Tibial nerve (tissue), 4 donors: ENCODE measurements at regions not wholly inside any gene's neighbourhood (a gene's known extent, or its start where the extent isn't known, plus 50 kb on each side); places are given as distances from the start of the nearest gene placed in this dataset.
"Not testable (repeated sequence)": the region's sequence is repeated elsewhere in the genome, so short reads cannot be mapped to it uniquely, and the experiment has no call there.

Source experiments
- DNase-seq, 2 donors: peaks; one replicate each; pipeline ENCODE4 v3.0.0-alpha.2; 2019; ENCODE audit warnings: low spot score in 2 of 2
- H3K27ac ChIP-seq, 4 donors: fragments of 200-600 bp; sonication (generic) in 3 of 4; one replicate each; pipeline ENCODE4 v1.5.1; 2017 to 2019; ENCODE audit warnings: mild to moderate bottlenecking in 1 of 4
- H3K27me3 ChIP-seq, 2 donors: fragments of 200-600 bp; sonication (generic) in 1 of 2; one replicate each; pipeline versions ENCODE4 v1.5.1 to v1.6.0; 2017 to 2019
- H3K36me3 ChIP-seq, 3 donors: fragments of 200-600 bp; sonication (generic); one replicate each; pipeline ENCODE4 v1.5.1; 2018 to 2019
- H3K4me1 ChIP-seq, 4 donors: fragments of 200-600 bp; sonication (generic) in 3 of 4; one replicate each; pipeline ENCODE4 v1.5.1; 2017 to 2019
- H3K4me3 ChIP-seq, 4 donors: fragments of 200-600 bp; sonication (generic) in 3 of 4; one replicate each; pipeline ENCODE4 v1.5.1; 2017 to 2019; ENCODE audit warnings: mild to moderate bottlenecking in 1 of 4, moderate library complexity in 1 of 4
- H3K9me3 ChIP-seq, 4 donors: fragments of 200-600 bp; sonication (generic) in 3 of 4; one replicate each; pipeline ENCODE4 v1.5.1; 2017 to 2019
- CTCF ChIP-seq, 5 experiments: fragments of 200-600 bp in 3 of 5; fragments of 450-650 bp in 2 of 5; sonication (generic) in 3 of 5; IDR thresholded peaks; one replicate each; pipeline ENCODE4 v1.5.1; 2016 to 2019; ENCODE audit warnings: antibody characterized with exemption in 5 of 5, mild to moderate bottlenecking in 3 of 5, moderate library complexity in 2 of 5
- EP300 ChIP-seq, 2 donors: sonication (generic); formaldehyde crosslinking; IDR thresholded peaks; one replicate each; pipeline ENCODE4 v1.6.1; 2017; ENCODE audit warnings: antibody characterized with exemption in 2 of 2, mild to moderate bottlenecking in 1 of 2
- POLR2A ChIP-seq, 2 donors: fragments of 450-650 bp; IDR thresholded peaks; one replicate each; pipeline ENCODE4 v1.6.1; 2017; ENCODE audit warnings: antibody characterized with exemption in 2 of 2, mild to moderate bottlenecking in 2 of 2, moderate library complexity in 2 of 2
- WGBS, 2 donors: methylation state at CpG; one replicate each; pipeline ENCODE4 v1.1.5; 2018; 5-methylcytosine and 5-hydroxymethylcytosine counted together

GRCh38 chr6:112682071-112682470 lies 334.9 kb downstream of the RFPL4B start:
- no peak overlapping the region for H3K4me3 ChIP-seq
- WGBS, 2 donors, result 77 to 85% methylated on average over 5 of the region's 5 CpGs
- TF ChIP-seq EP300 (IDR thresholded peaks at IDR 0.05), result no peak
- no peak for TF ChIP-seq POLR2A (IDR thresholded peaks at IDR 0.05)
- TF ChIP-seq CTCF (IDR thresholded peaks at IDR 0.05), result no peak
- H3K27ac ChIP-seq, result no peak overlapping the region
- no peaks in the 10 kb centered on the region for H3K9me3 ChIP-seq
- no peaks in the 10 kb centered on the region for H3K4me1 ChIP-seq
- no peaks in the 10 kb centered on the region for H3K36me3 ChIP-seq
- no peak for DNase-seq
- no peaks in the 10 kb centered on the region for H3K27me3 ChIP-seq

- TF ChIP-seq EP300 (IDR thresholded peaks at IDR 0.05), result no peak
- TF ChIP-seq CTCF (IDR thresholded peaks at IDR 0.05), result no peak
- TF ChIP-seq POLR2A (IDR thresholded peaks at IDR 0.05), result no peak
- Histone ChIP-seq H3K4me1 (no peaks in the 10 kb centered on the region), H3K9me3 (no peaks in the 10 kb centered on the region), H3K27me3 (no peaks in the 10 kb centered on the region), H3K27ac (no peak overlapping the region), H3K36me3 (no peaks in the 10 kb centered on the region), H3K4me3 (no peak overlapping the region)
- no peak for DNase-seq
- WGBS, 2 donors, result 73 to 96% methylated on average over 2 of the region's 2 CpGs
Measured at GRCh38 chr6:112683106-112683505, 336.0 kb downstream of the RFPL4B start.

GRCh38 chr6:112683926-112684325 lies 336.8 kb downstream of the RFPL4B start:
- H3K4me1 ChIP-seq, result no peaks in the 10 kb centered on the region
- WGBS, 2 donors, result 13 to 19% methylated on average over 3 of the region's 3 CpGs
- no peak overlapping the region for H3K27ac ChIP-seq
- no peaks in the 10 kb centered on the region for H3K27me3 ChIP-seq
- TF ChIP-seq EP300 (IDR thresholded peaks at IDR 0.05) (no peak), POLR2A (IDR thresholded peaks at IDR 0.05) (no peak), CTCF (IDR thresholded peaks at IDR 0.05) (no peak)
- H3K4me3 ChIP-seq, result no peak overlapping the region
- H3K9me3 ChIP-seq, result no peaks in the 10 kb centered on the region
- DNase-seq, result no peak
- no peaks in the 10 kb centered on the region for H3K36me3 ChIP-seq

- H3K27ac ChIP-seq, H3K4me1 ChIP-seq, H3K4me3 ChIP-seq, H3K27me3 ChIP-seq, H3K36me3 ChIP-seq, H3K9me3 ChIP-seq, DNase-seq: not testable (repeated sequence)
- 96 to 97% methylated on average over 15 of the region's 15 CpGs for WGBS, 2 donors
Measured at GRCh38 chr6:112685521-112686220, 338.5 kb downstream of the RFPL4B start.

DNA sequence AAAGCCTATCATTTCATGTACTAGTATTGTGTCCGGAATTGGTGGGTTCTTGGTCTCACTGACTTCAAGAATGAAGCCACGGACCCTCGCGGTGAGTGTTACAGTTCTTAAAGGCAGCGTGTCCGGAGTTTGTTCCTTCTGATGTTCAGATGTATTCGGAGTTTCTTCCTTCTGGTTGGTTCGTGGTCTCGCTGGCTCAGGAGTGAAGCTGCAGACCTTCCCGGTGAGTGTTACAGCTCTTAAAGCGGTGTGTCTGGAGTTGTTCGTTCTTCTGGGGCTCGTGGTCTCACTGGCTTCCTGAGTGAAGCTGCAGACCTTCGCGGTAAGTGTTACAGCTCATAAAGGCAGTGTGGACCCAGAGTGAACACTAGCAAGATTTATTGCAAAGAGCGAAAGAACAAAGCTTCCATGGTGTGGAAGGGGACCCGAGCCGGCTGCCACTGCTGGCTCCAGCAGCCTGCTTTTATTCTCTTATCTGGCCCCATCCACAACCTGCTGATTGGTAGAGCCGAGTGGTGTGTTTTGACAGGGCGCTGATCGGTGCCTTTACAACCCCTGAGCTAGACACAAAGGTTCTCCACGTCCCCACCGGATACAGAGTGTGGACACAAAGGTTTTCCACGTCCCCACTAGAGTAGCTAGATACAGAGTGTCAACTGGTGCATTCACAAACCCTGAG lies 341.5 kb downstream of the RFPL4B start:
- not testable (repeated sequence) for DNase-seq, H3K27me3 ChIP-seq, H3K27ac ChIP-seq, H3K36me3 ChIP-seq, H3K9me3 ChIP-seq
- WGBS, 2 donors, result 58 to 65% methylated on average over 24 of the region's 24 CpGs
- H3K4me3 ChIP-seq, result peak overlapping the region in 1 of 4 donors; percentile 35
- peaks cover 0 to 18% (median 0%) of the 10 kb centered on the region in 4 donors for H3K4me1 ChIP-seq

GRCh38 chr6:112689183-112689858 lies 342.2 kb downstream of the RFPL4B start:
- H3K4me1 ChIP-seq, result peaks cover 0 to 18% (median 0%) of the 10 kb centered on the region in 4 donors
- not testable (repeated sequence) for H3K27me3 ChIP-seq, H3K27ac ChIP-seq, DNase-seq, H3K36me3 ChIP-seq, H3K4me3 ChIP-seq, H3K9me3 ChIP-seq
- WGBS, 2 donors, result 96% methylated on average over 10 to 35 of the region's 56 CpGs
